GM19099 (cell line): ENCODE measurements at regions not wholly inside any gene's neighbourhood (a gene's known extent, or its start where the extent isn't known, plus 50 kb on each side); places are given as distances from the start of the nearest gene placed in this dataset.

Experiments
- POLR2A ChIP-seq: IDR thresholded peaks from 3 replicates; pipeline ENCODE4 v1.6.1; 2011; ENCODE audit warnings: low read depth; ENCODE audit not compliant: insufficient read length; ENCODE audit errors: extremely low read depth

- no peak for TF ChIP-seq POLR2A
Measured at GRCh38 chr2:41364842-41365241, 683.0 kb upstream of the PKDCC start.

GRCh38 chr2:41375901-41376300 is 671.9 kb upstream of the PKDCC start:
- no peak for TF ChIP-seq POLR2A

GRCh38 chr2:41377837-41378236 is 670.0 kb upstream of the PKDCC start:
- TF ChIP-seq POLR2A = no peak

DNA sequence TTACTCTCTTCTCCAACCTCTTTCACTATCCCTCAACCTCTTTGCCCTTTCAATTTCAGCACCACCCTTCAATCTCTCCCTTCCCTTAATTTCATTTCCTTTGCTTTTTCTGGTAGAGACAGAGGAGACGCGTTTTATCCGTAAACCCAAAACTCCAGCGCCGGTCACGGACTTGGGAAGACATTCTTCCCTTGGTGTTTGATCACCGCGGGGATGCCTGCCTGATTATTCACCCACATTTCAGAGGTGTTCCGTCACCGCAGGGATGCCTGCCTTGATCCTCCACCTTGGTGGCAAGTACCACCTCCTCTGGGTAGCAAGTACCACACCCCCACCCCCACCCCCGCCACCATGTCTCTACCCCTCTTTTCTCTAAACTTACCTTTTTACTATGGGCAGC is 669.4 kb upstream of the PKDCC start:
- no peak for TF ChIP-seq POLR2A

DNA sequence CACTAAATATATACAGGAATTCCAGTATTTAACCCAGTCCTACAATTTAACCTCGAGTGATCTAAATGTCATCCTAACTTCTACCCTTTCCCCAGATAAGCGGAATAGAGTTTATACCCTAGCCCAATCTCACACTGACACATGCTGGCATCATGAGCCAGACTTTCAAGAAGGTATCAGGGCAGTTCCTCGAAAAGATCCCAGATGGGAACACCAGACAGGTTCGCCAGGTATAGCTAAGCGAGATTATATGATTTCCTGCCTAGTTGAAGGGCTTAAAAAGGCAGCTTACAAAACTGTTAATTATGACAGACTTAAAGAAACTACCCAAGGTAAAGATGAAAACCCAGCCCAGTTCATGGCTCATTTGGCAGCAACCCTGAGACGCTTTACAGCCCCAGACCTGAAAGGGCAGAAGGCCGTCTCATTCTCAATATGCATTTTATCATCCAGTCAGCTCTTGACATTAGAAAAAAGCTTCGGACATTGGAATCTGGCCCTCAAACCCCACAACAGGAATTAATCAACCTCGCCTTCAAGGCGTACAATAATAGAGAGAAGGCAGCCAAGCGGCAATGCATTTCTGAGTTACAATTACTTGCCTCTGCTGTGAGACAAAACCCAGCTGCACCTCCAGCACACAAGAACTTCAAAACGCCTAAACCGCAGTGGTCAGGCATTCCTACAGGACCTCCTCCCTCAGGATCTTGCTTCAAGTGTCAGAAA is 668.2 kb upstream of the PKDCC start:
- no peak for TF ChIP-seq POLR2A

DNA sequence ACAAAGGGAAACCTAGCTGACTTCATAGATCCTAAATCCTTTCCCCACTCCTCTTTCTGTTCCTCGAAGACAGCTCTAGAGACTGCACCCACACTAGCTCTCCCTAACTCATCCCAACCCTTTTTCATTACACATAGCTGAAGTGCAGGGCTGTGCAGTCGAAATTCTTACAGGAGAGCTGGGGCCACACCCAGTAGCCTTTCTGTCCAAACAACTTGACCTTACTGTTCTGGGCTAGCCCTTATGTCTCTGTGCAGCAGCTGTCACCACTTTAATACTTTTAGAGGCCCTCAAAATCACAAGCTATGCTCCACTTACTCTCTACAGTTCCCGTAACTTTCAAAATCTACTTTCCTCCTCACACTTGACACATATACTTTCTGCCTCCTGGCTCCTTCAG is 666.1 kb upstream of the PKDCC start:
- no peak for TF ChIP-seq POLR2A

DNA sequence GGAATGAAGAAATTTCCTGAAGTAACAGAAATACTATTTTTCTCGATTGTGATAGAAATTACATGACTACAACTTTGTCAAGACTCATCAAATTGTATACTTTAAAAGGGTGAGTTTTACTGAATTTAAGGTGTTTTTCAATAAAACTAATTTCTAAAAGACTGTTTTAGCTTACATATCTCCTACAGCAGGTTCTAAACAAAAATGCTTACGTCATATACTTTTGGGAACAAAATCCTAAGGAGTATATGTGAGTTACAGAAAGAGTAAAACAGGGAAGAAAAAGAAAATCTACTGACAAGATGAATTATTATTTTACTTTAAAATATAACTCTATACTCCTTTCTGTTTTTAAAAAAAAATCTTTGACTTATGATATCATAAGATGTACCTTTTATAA is 660.3 kb upstream of the PKDCC start:
- no peak for TF ChIP-seq POLR2A

DNA sequence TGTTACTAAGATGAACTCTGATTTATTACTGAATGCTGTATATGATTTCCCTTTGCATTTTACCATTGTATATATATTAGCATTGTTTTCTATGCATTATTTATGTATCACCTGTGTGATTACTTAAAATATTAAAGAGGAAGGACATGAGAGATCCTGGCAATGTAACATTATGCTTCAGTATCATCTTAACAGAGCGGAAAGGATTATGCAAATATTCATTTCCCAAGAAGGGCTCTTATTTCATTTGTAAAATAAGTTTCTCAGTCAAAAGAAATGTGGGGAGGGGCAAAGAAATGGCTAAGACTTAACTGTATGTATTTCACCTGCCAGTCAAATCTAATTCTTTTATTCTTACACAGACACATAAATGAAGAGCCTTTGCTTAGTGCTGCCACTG is 654.2 kb upstream of the PKDCC start:
- no peak for TF ChIP-seq POLR2A

- no peak for TF ChIP-seq POLR2A
Measured at GRCh38 chr2:41394541-41394940, 653.3 kb upstream of the PKDCC start.

- TF ChIP-seq POLR2A = no peak
Measured at GRCh38 chr2:41395692-41396091, 652.1 kb upstream of the PKDCC start.

GRCh38 chr2:41399437-41400087 is 648.3 kb upstream of the PKDCC start:
- TF ChIP-seq POLR2A = no peak

DNA sequence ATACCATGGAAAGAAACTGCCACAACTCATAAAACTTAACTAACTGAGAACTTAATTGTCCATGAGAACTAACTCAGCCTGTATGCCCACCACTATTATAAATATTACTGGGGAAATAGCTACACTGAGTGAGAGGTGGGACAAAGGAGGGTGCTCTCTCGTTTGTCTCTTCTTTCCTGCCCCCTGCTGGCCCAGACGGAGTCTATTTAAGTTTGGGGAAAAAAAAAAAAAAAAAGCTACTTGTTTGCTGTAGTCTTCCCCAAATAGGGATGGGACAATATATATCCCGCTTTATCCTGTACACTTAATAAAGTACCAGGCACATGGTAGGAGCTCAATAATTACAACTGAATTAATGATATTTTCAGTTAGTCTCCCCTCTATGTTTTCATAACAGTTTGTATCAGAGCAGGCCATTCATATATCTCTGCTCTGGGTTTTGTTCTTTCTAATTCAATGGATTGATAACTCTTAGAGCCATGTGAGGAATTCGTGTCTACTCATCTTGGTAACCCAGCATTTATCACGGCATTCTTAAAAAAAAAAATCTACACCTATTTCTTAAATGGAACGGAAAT is 647.6 kb upstream of the PKDCC start:
- TF ChIP-seq POLR2A = no peak

- no peak for TF ChIP-seq POLR2A
Measured at GRCh38 chr2:41405441-41405840, 642.4 kb upstream of the PKDCC start.

DNA sequence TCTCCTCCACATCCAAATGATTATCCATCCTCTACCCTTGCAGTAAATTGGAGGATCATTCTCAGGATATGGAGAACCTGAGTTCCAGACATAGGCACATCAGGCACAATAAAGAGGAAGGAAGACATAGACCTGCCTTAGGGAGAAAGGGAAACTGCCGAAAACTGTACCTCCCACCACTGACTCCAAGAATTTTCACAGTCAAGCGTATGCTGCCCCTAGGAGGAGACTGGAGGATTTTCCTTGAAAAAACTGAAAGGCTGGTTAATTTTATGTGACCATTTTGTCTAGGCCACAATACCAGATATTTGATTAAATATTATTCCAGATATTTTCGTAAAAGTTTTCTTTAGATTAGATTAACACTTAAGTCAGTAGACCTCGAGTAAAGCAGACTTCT is 638.5 kb upstream of the PKDCC start:
- no peak for TF ChIP-seq POLR2A

DNA sequence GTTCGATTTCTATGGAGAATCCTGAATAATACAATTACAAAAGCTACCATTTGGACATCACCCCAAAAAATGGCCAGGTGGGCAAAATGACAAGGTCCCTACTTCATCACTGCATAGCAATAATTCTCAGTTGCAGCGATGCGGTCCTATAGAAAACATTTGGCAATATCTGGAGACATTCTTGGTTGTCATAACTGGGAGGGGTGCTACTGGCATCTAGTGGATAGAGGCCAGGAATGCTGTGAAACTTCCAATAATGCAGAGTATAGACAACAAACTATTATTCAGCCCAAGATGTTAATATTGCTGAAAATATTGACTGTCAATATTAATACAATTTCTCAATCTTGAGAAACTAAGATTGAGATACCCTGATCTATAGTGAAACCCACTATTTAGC is 637.8 kb upstream of the PKDCC start:
- TF ChIP-seq POLR2A = no peak

- TF ChIP-seq POLR2A = no peak
Measured at GRCh38 chr2:41413813-41414485, 633.9 kb upstream of the PKDCC start.
